GM13976 (cell line): ENCODE measurements at regions not wholly inside any gene's neighbourhood (a gene's known extent, or its start where the extent isn't known, plus 50 kb on each side); places are given as distances from the start of the nearest gene placed in this dataset.

ENCODE experiments used
- DNase-seq: peaks from one replicate; pipeline ENCODE4 v3.0.0; 2012; ENCODE audit warnings: low spot score
- in situ Hi-C: fragments of 300-500 bp; cut with MboI; formaldehyde crosslinking; loops from one replicate; pipeline ENCODE4 v1.12.0; 2022; ENCODE audit warnings: low sequenced_read_pairs, mixed read lengths, inconsistent platforms; ENCODE audit not compliant: unreplicated experiment
- TF ChIP-seq, protein P1 (sequence below): IDR thresholded peaks from 2 replicates; pipeline ENCODE4 v1.5.1; 2012; ENCODE audit warnings: borderline replicate concordance, mild to moderate bottlenecking; ENCODE audit not compliant: insufficient read depth; ENCODE audit errors: extremely low read depth, missing control alignments, control extremely low read depth

DNA sequence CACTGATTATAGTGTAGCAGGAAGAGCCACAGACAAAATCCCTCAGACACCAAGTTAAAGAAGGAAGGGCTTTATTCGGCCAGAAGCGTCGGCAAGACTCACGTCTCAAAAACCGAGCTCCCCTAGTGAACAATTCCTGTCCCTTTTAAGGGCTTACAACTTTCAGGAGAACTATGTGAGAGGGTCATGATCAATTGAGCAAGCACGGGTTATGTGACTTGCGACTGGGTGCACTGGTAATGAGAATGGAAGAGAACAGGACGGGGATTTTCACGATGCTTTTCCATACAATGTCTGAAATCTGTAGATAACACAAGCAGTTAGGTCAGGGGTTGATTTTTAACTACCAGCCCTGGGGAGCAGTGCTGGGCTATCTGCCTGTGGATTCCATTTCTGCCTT lies 116.7 kb downstream of the MFAP3L start:
- in situ Hi-C loops = no loop called here
- TF ChIP-seq, protein P1, sequence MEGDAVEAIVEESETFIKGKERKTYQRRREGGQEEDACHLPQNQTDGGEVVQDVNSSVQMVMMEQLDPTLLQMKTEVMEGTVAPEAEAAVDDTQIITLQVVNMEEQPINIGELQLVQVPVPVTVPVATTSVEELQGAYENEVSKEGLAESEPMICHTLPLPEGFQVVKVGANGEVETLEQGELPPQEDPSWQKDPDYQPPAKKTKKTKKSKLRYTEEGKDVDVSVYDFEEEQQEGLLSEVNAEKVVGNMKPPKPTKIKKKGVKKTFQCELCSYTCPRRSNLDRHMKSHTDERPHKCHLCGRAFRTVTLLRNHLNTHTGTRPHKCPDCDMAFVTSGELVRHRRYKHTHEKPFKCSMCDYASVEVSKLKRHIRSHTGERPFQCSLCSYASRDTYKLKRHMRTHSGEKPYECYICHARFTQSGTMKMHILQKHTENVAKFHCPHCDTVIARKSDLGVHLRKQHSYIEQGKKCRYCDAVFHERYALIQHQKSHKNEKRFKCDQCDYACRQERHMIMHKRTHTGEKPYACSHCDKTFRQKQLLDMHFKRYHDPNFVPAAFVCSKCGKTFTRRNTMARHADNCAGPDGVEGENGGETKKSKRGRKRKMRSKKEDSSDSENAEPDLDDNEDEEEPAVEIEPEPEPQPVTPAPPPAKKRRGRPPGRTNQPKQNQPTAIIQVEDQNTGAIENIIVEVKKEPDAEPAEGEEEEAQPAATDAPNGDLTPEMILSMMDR = no peak

DNA sequence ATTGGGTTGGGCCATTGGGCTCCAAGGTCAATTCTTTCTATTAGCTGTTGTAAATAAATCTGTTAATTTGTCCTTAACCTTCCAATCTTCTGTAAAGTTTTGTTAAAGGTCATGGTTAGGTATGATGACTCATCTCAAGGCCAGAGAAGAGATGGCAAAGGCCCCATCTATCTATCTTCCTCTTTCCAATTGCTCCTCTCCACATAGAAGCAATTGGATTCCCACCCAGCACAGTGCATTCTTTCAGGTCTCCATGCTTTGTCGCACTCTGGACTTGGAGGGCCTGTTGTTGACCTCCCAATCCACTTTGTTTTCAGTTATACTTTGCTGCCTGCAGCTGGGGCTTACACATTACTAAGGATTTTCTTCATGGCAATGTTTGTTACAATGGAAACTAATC lies 118.5 kb downstream of the MFAP3L start:
- in situ Hi-C loops = no loop called here
- TF ChIP-seq, protein P1 = no peak
- no peak for DNase-seq

More for the DNA sequence above, 116.7 kb downstream of the MFAP3L start:
- DNase-seq = no peak

DNA sequence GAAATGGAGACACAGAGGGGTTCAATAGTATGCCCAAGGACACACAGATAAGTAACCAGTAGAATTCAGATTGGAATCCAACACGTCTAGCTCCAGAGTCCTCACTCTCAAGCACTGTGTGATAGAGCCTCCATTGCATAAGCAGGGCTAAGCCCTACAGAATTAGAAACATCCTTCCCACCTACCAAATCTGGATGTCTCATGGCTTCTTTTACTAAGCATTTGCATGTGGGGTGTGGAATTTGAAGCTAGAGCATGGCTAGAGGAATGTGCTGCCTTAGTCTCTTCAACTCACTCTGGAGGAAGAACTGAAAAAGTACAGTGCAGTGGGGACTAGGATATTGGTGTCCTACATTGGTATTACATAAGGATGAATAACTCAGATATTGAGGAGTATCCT lies 119.4 kb downstream of the MFAP3L start:
- no peak for DNase-seq
- in situ Hi-C loops = no loop called here
- TF ChIP-seq, protein P1 = no peak

- in situ Hi-C loops = no loop called here
- TF ChIP-seq, protein P1 = no peak
- DNase-seq = no peak
Observed at GRCh38 chr4:169906104-169906503, 120.1 kb downstream of the MFAP3L start.

GRCh38 chr4:169902658-169903345 lies 123.4 kb downstream of the MFAP3L start:
- TF ChIP-seq, protein P1 = no peak
- DNase-seq = no peak
- in situ Hi-C loops = no loop called here

- TF ChIP-seq, protein P1 = no peak
- DNase-seq = no peak
- in situ Hi-C loops = no loop called here
Observed at GRCh38 chr4:169900241-169900845, 125.9 kb downstream of the MFAP3L start.
